ENCODE measurements at regions not wholly inside any gene's neighbourhood (a gene's known extent, or its start where the extent isn't known, plus 50 kb on each side); places are given as distances from the start of the nearest gene placed in this dataset.

- CTCF ChIA-PET, result no interaction called here
- POLR2A ChIA-PET, result no interaction called here
These were observed 317.7 kb downstream of the GLRX3 start for GRCh38 chr10:130453721-130454542.

GRCh38 chr10:130454543-130455000 lies 318.4 kb downstream of the GLRX3 start:
- CTCF ChIA-PET, result no interaction called here
- POLR2A ChIA-PET, result no interaction called here

GRCh38 chr10:130455111-130455695 lies 319.0 kb downstream of the GLRX3 start:
- ChIA-PET CTCF (no interaction called here), POLR2A (no interaction called here)

GRCh38 chr10:130455791-130456190 lies 319.6 kb downstream of the GLRX3 start:
- POLR2A ChIA-PET, result no interaction called here
- CTCF ChIA-PET, result no interaction called here

- ChIA-PET CTCF (no interaction called here), POLR2A (no interaction called here)
These were observed 320.4 kb downstream of the GLRX3 start for GRCh38 chr10:130456616-130457015.

GRCh38 chr10:130458509-130458908 lies 322.3 kb downstream of the GLRX3 start:
- CTCF ChIA-PET, result no interaction called here
- POLR2A ChIA-PET, result no interaction called here

- CTCF ChIA-PET, result no interaction called here
- POLR2A ChIA-PET, result no interaction called here
These were observed 322.8 kb downstream of the GLRX3 start for GRCh38 chr10:130459011-130459410.

- ChIA-PET CTCF (no interaction called here), POLR2A (no interaction called here)
These were observed 323.8 kb downstream of the GLRX3 start for GRCh38 chr10:130459851-130460490.

GRCh38 chr10:130461631-130462030 lies 325.4 kb downstream of the GLRX3 start:
- CTCF ChIA-PET, result no interaction called here

GRCh38 chr10:130463104-130463875 lies 327.1 kb downstream of the GLRX3 start:
- POLR2A ChIA-PET, result no interaction called here
- CTCF ChIA-PET, result no interaction called here

More at GRCh38 chr10:130461631-130462030, 325.4 kb downstream of the GLRX3 start:
- POLR2A ChIA-PET, result no interaction called here

GRCh38 chr10:130463876-130464364 lies 327.7 kb downstream of the GLRX3 start:
- CTCF ChIA-PET, result no interaction called here
- POLR2A ChIA-PET, result no interaction called here

- ChIA-PET POLR2A (no interaction called here), CTCF (no interaction called here)
These were observed 328.2 kb downstream of the GLRX3 start for GRCh38 chr10:130464426-130464825.

- ChIA-PET POLR2A (no interaction called here), CTCF (no interaction called here)
These were observed 330.2 kb downstream of the GLRX3 start for GRCh38 chr10:130466271-130466997.

GRCh38 chr10:130470286-130470685 lies 334.1 kb downstream of the GLRX3 start:
- ChIA-PET CTCF (no interaction called here), POLR2A (no interaction called here)

- ChIA-PET POLR2A (no interaction called here), CTCF (no interaction called here)
These were observed 334.8 kb downstream of the GLRX3 start for GRCh38 chr10:130470973-130471372.

- ChIA-PET POLR2A (no interaction called here), CTCF (no interaction called here)
These were observed 335.3 kb downstream of the GLRX3 start for GRCh38 chr10:130471486-130471885.

GRCh38 chr10:130472236-130472635 lies 336.0 kb downstream of the GLRX3 start:
- POLR2A ChIA-PET, result no interaction called here
- CTCF ChIA-PET, result no interaction called here

- POLR2A ChIA-PET, result no interaction called here
- CTCF ChIA-PET, result no interaction called here
These were observed 338.4 kb downstream of the GLRX3 start for GRCh38 chr10:130474591-130474990.

- ChIA-PET POLR2A (no interaction called here), CTCF (no interaction called here)
These were observed 341.2 kb downstream of the GLRX3 start for GRCh38 chr10:130477360-130477759.

- POLR2A ChIA-PET, result no interaction called here
- CTCF ChIA-PET, result no interaction called here
These were observed 343.0 kb downstream of the GLRX3 start for GRCh38 chr10:130479146-130479545.

All from activated CD8-positive, alpha-beta memory T cell treated with anti-CD3 and anti-CD28 coated beads for 36 hours (primary cell).